ENCODE measurements at regions not wholly inside any gene's neighbourhood (a gene's known extent, or its start where the extent isn't known, plus 50 kb on each side); places are given as distances from the start of the nearest gene placed in this dataset.

- H3F3A ChIP-seq (ENCODE audit: low read length, unreplicated experiment): no peaks in the 10 kb centered on the region
- H3K4me1 ChIP-seq (ENCODE audit: insufficient read depth, low read length): peaks cover 18% of the 10 kb centered on the region; the same call in 1 of the 2 replicates
- H3K4me2 ChIP-seq (ENCODE audit: low read length): peak overlapping the region; percentile 80
- intact Hi-C loops (cut with micrococcal nuclease): loop anchor here (5.0 kb wide), 1 partner anchor 53 kb away; no protein-coding TSS in a partner anchor
- no peak for ATAC-seq
- no peaks in the 10 kb centered on the region for H3K36me3 ChIP-seq (ENCODE audit: low read depth, low read length)
- ChIA-PET POLR2A (ENCODE audit: unreplicated experiment) (interaction anchor here (0.6 kb wide), 1 partner anchor 180 kb away, joined by 3 read pairs; no protein-coding TSS in a partner anchor), CTCF (no interaction called here)
- H3K79me2 ChIP-seq (ENCODE audit: low read length): peaks cover 63% of the 10 kb centered on the region
- peaks cover 4% of the 10 kb centered on the region; the same call in 1 of the 2 replicates for H4K20me1 ChIP-seq (ENCODE audit: low read length)
- H2AFZ ChIP-seq (ENCODE audit: low read length): no peak overlapping the region
- H3K27me3 ChIP-seq (ENCODE audit: low read length): no peaks in the 10 kb centered on the region
- no peaks in the 10 kb centered on the region for H3K9me2 ChIP-seq (replicated peaks; ENCODE audit: low read length)
- no peaks in the 10 kb centered on the region for H3K9me3 ChIP-seq (ENCODE audit: low read length)
- no TSS peak for BruUV-seq (replicated peaks)
- peak overlapping the region; percentile 84 for H3K4me3 ChIP-seq (ENCODE audit: low read length)
- H3K9ac ChIP-seq (ENCODE audit: low read length): peak overlapping the region; percentile 78
- no peak overlapping the region for H3K27ac ChIP-seq (ENCODE audit: low read length)
- no peak for DNase-seq
- TF ChIP-seq EZH2phosphoT487 (IDR thresholded peaks at IDR 0.05; ENCODE audit: borderline replicate concordance, low read length) (no peak), CTCF (conservative IDR thresholded peaks at IDR 0.05; ENCODE audit: low read depth, low read length) (no peak), EZH2 (IDR thresholded peaks at IDR 0.05; ENCODE audit: low read length, unreplicated experiment) (no peak)
Observed at GRCh38 chr18:46335534-46336101, 231.4 kb downstream of the HAUS1 start.

- TF ChIP-seq EZH2 (IDR thresholded peaks at IDR 0.05; ENCODE audit: low read length, unreplicated experiment) (no peak), CTCF (conservative IDR thresholded peaks at IDR 0.05; ENCODE audit: low read depth, low read length) (no peak), EZH2phosphoT487 (IDR thresholded peaks at IDR 0.05; ENCODE audit: borderline replicate concordance, low read length) (no peak)
- Histone ChIP-seq H3K9me2 (replicated peaks; ENCODE audit: low read length) (no peaks in the 10 kb centered on the region), H3K4me3 (ENCODE audit: low read length) (peak overlapping the region; percentile 84), H3K4me2 (ENCODE audit: low read length) (peak overlapping the region; percentile 80), H3K79me2 (ENCODE audit: low read length) (peaks cover 65% of the 10 kb centered on the region), H3K9me3 (ENCODE audit: low read length) (no peaks in the 10 kb centered on the region), H3K9ac (ENCODE audit: low read length) (no peak overlapping the region), H4K20me1 (ENCODE audit: low read length) (peaks cover 4% of the 10 kb centered on the region; the same call in 1 of the 2 replicates), H3K27me3 (ENCODE audit: low read length) (no peaks in the 10 kb centered on the region), H2AFZ (ENCODE audit: low read length) (no peak overlapping the region), H3F3A (ENCODE audit: low read length, unreplicated experiment) (no peaks in the 10 kb centered on the region), H3K27ac (ENCODE audit: low read length) (no peak overlapping the region), H3K36me3 (ENCODE audit: low read depth, low read length) (no peaks in the 10 kb centered on the region), H3K4me1 (ENCODE audit: insufficient read depth, low read length) (peaks cover 18% of the 10 kb centered on the region; the same call in 1 of the 2 replicates)
- ATAC-seq (no peak), DNase-seq (no peak)
- CTCF ChIA-PET: no interaction called here
- POLR2A ChIA-PET (ENCODE audit: unreplicated experiment): no interaction called here
- BruUV-seq (replicated peaks): no TSS peak
- intact Hi-C loops (cut with micrococcal nuclease): loop anchor here (5.0 kb wide), 1 partner anchor 54 kb away; no protein-coding TSS in a partner anchor
Observed at GRCh38 chr18:46336278-46337111, 232.3 kb downstream of the HAUS1 start.
